ENCODE measurements at regions not wholly inside any gene's neighbourhood (a gene's known extent, or its start where the extent isn't known, plus 50 kb on each side); places are given as distances from the start of the nearest gene placed in this dataset.

- Histone ChIP-seq H3K9ac (ENCODE audit: low read length) (no peak overlapping the region), H3K4me1 (ENCODE audit: low read length) (no peaks in the 10 kb centered on the region), H3K27ac (ENCODE audit: low read length) (no peak overlapping the region), H3K79me2 (ENCODE audit: low read length) (no peaks in the 10 kb centered on the region), H4K20me1 (ENCODE audit: insufficient read depth, low read length) (no peaks in the 10 kb centered on the region), H3K9me3 (replicated peaks; ENCODE audit: insufficient read depth, low read length) (no peaks in the 10 kb centered on the region), H3K36me3 (replicated peaks; ENCODE audit: insufficient read depth, low read length) (no peaks in the 10 kb centered on the region), H3K9me2 (replicated peaks; ENCODE audit: insufficient read depth, low read length) (no peaks in the 10 kb centered on the region), H2AFZ (ENCODE audit: low read length) (no peak overlapping the region), H3F3A (ENCODE audit: insufficient read depth, low read length) (no peaks in the 10 kb centered on the region), H3K4me2 (ENCODE audit: low read depth, low read length) (no peak overlapping the region), H3K27me3 (replicated peaks; ENCODE audit: insufficient read depth, low read length) (no peaks in the 10 kb centered on the region), H3K4me3 (ENCODE audit: low read length) (no peak overlapping the region)
- TF ChIP-seq CTCF (IDR thresholded peaks at IDR 0.05; ENCODE audit: low read length) (no peak), EZH2 (optimal IDR thresholded peaks at IDR 0.05; ENCODE audit: low read depth, low read length) (no peak), EZH2phosphoT487 (IDR thresholded peaks at IDR 0.05; ENCODE audit: low read length) (no peak)
- DNase-seq: no peak
Observed at GRCh38 chr1:117694543-117694942, 88.7 kb downstream of the TENT5C start.

GRCh38 chr1:117695796-117696490 is 90.1 kb downstream of the TENT5C start:
- Histone ChIP-seq H2AFZ (ENCODE audit: low read length) (no peak overlapping the region), H3K27ac (ENCODE audit: low read length) (no peak overlapping the region), H3K36me3 (replicated peaks; ENCODE audit: insufficient read depth, low read length) (no peaks in the 10 kb centered on the region), H4K20me1 (ENCODE audit: insufficient read depth, low read length) (no peaks in the 10 kb centered on the region), H3K9ac (ENCODE audit: low read length) (no peak overlapping the region), H3K27me3 (replicated peaks; ENCODE audit: insufficient read depth, low read length) (no peaks in the 10 kb centered on the region), H3K4me3 (ENCODE audit: low read length) (no peak overlapping the region), H3K9me2 (replicated peaks; ENCODE audit: insufficient read depth, low read length) (no peaks in the 10 kb centered on the region), H3K79me2 (ENCODE audit: low read length) (no peaks in the 10 kb centered on the region), H3F3A (ENCODE audit: insufficient read depth, low read length) (no peaks in the 10 kb centered on the region), H3K4me1 (ENCODE audit: low read length) (no peaks in the 10 kb centered on the region), H3K9me3 (replicated peaks; ENCODE audit: insufficient read depth, low read length) (no peaks in the 10 kb centered on the region), H3K4me2 (ENCODE audit: low read depth, low read length) (no peak overlapping the region)
- DNase-seq: no peak
- no peak for TF ChIP-seq EZH2 (optimal IDR thresholded peaks at IDR 0.05; ENCODE audit: low read depth, low read length)
- TF ChIP-seq CTCF (IDR thresholded peaks at IDR 0.05; ENCODE audit: low read length): no peak
- no peak for TF ChIP-seq EZH2phosphoT487 (IDR thresholded peaks at IDR 0.05; ENCODE audit: low read length)

- no peak overlapping the region for H3K4me2 ChIP-seq (ENCODE audit: low read depth, low read length)
- H3K9me3 ChIP-seq (replicated peaks; ENCODE audit: insufficient read depth, low read length): no peaks in the 10 kb centered on the region
- H3K9ac ChIP-seq (ENCODE audit: low read length): no peak overlapping the region
- no peak overlapping the region for H3K27ac ChIP-seq (ENCODE audit: low read length)
- no peaks in the 10 kb centered on the region for H3K4me1 ChIP-seq (ENCODE audit: low read length)
- no peak for TF ChIP-seq EZH2 (optimal IDR thresholded peaks at IDR 0.05; ENCODE audit: low read depth, low read length)
- TF ChIP-seq EZH2phosphoT487 (IDR thresholded peaks at IDR 0.05; ENCODE audit: low read length): no peak
- no peak for TF ChIP-seq CTCF (IDR thresholded peaks at IDR 0.05; ENCODE audit: low read length)
- no peaks in the 10 kb centered on the region for H4K20me1 ChIP-seq (ENCODE audit: insufficient read depth, low read length)
- H3F3A ChIP-seq (ENCODE audit: insufficient read depth, low read length): no peaks in the 10 kb centered on the region
- H3K27me3 ChIP-seq (replicated peaks; ENCODE audit: insufficient read depth, low read length): no peaks in the 10 kb centered on the region
- no peak overlapping the region for H2AFZ ChIP-seq (ENCODE audit: low read length)
- H3K9me2 ChIP-seq (replicated peaks; ENCODE audit: insufficient read depth, low read length): no peaks in the 10 kb centered on the region
- DNase-seq: no peak
- H3K79me2 ChIP-seq (ENCODE audit: low read length): no peaks in the 10 kb centered on the region
- H3K36me3 ChIP-seq (replicated peaks; ENCODE audit: insufficient read depth, low read length): no peaks in the 10 kb centered on the region
- no peak overlapping the region for H3K4me3 ChIP-seq (ENCODE audit: low read length)
Observed at GRCh38 chr1:117696561-117696960, 90.7 kb downstream of the TENT5C start.

Data from MM.1S (cell line).